HG02571 (cell line): ENCODE measurements at regions not wholly inside any gene's neighbourhood (a gene's known extent, or its start where the extent isn't known, plus 50 kb on each side); places are given as distances from the start of the nearest gene placed in this dataset.
"Not testable (repeated sequence)": the region's sequence is repeated elsewhere in the genome, so short reads cannot be mapped to it uniquely, and the experiment has no call there.

Experiments
- ATAC-seq: cut with Tn5 transposase; IDR thresholded peaks from one replicate; pipeline ENCODE4 v1.9.1; 2021; ENCODE audit warnings: mild to moderate bottlenecking, moderate library complexity; ENCODE audit not compliant: unreplicated experiment

DNA sequence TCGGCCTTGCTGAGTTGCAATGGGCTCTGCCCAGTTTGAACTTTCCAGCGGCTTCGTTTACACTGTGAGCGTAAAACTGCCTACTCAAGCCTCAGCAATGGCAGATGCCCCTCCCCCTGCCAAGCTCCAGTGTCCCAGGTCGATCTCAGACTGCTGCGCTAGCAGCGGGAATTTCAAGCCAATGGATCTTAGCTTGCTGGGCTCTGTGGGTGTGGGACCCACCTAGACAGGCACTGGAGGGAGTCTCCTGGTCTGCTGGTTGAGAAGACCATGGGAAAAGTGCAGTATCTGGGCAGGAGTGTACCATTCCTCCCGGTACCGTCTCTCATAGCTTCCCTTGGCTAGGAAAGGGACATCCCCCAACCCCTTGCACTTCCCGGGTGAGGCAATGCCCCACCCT is 88.2 kb downstream of the KLHL28 start:
- ATAC-seq = no peak

DNA sequence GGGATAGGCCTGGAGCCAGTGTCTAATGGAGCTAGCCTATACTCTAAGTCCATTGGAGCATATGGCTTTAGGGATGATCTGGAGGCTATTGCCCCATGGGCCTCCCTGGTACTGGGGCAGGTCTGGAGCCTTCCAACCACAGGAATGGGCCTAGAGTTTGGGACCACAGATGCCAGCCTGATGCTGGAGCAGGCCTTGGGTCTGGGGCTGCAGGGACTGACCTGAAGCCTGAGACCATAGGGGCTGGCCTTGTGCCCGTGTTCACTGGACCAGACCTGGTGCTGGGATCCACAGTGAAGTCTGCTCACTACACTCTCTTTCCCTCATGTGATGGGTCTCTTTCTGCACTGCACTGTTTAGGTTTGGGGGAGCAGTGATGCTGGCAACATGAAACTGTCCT is 95.0 kb downstream of the KLHL28 start:
- ATAC-seq = no peak

DNA sequence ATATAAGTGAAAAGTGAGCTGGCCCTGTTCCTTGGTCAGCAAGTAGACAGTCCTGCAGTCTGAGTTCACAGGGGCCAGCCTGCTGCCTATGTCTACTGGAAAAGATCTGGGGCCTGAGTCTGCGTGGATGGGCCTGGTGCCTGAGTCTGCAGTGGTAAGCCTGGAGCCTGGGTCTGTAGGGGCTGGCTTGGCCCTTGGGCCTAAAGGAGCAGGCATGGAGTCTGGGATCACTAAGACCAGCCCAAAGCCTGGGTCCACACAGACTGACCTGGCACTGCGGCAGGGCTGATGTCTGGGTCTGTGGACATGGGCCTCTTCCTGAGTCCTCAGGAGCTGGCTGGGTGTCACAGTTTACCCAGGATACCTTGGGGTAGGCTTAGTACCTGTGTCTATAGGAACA is 95.4 kb downstream of the KLHL28 start:
- ATAC-seq = no peak

DNA sequence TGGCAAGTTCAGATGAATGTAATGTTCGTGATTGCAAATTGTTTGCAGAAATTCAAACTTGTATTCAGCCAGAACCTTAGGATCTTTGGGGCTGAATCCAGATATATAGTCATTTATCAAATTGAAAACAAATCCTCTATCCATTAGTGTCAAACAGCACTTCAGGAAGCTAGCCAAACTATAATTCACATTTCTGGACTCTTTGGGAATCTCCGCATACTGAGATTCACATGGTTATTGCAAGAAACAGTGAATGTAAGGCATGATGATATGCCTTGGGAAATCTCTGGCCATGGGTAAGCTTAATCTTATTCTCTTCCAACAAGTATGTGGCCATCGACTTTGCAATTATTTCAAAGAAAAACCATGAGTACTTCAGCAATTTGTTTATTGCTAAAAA is 98.5 kb downstream of the KLHL28 start:
- ATAC-seq = no peak

DNA sequence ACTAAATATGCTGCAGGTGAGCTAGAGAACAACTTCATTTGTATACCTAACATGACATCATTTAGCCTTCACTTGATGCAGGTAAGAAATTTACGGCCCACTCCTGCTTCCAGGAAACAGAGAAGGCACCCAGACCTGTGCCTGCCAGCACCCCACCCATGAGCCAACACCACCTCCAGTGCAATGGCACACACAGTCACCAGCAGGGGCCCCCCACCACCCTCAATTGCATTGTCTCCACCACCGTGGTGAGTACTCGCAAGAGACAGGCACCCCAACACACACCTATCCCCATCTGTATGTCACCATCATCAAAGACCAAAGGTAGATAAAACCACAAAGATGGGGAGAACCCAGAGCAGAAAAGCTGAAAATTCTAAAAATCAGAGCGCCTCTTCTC is 107.6 kb downstream of the KLHL28 start:
- no peak for ATAC-seq

DNA sequence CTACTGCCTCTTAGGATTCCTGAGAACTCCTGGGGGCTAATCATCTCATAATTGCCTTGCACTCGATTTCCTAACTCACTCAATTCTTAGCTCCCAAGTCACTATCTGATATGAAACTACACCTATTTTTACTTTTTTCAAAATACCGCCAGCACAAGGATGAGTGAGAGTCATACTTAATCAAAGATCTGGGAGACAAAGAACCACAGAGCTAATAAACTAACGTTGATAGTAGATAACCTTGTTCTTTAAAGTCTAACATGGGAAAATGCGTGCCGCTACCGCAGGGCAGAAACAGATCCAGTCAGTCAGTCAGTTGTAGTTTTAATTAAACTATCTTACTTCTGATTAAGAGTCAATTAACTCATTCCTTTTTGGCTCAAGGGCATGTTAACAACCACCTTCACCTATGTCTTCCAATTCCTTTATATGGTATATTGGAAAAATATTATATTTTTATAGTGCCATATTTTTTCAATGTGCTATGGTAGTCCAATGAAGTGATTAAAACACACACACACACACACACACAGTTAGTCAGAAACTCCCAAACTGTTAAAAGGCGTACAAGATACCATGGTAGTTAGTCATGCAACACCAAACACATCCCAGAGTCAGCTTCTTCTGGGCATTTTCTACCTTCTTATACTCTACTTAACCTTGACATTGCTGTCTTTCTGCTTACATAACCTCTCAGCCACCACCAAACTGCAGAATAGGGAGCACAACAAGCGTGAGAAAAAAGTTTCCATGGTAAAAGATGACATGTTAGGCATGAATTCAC is 114.0 kb downstream of the KLHL28 start:
- ATAC-seq = no peak

DNA sequence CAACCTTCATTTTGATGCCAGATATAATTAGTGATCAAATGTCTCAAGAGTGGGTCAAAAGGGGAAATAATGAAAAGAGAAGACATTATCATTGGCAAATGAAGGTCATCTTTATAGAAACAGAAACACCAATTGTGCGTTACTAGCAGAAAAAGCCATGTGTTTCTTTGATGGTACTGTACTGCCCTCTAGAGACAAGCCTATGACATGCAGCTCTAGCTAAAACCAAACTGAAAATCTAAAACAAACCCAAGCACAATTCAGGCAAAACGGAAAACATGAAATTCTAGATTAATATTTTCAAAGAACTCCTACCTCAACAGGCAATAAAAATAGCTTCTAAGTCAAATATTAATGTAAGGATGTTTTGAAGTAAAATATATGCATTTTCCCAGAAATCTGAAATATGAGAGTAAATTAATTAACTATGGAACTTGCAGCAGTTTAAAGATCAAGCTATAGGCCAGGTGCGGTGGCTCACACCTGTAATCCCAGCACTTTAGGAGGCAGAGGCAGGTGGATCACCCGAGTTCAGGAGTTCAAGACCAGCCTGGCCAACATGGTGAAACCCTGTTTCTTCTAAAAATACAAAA is 115.4 kb downstream of the KLHL28 start:
- peak; percentile 58 for ATAC-seq

DNA sequence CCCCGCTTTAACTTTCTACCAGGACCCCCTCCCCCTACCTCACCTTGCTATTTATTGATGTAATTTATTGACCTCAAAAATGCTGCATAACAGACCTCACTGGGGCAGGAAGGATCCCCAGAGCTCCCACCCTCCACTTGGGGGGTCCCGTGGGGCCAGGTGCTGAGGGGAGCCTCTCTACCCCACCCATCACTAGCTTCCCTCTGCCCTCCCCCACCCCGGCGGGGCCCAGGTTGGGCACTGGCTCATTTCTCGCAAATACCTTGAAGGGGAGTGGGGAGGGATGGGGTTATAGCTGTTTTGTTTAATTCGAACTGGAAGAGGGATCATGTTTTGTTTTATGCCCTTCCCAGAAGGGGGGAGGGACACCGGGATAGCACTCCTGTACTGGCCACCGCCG is 125.8 kb downstream of the KLHL28 start:
- ATAC-seq = not testable (repeated sequence)

DNA sequence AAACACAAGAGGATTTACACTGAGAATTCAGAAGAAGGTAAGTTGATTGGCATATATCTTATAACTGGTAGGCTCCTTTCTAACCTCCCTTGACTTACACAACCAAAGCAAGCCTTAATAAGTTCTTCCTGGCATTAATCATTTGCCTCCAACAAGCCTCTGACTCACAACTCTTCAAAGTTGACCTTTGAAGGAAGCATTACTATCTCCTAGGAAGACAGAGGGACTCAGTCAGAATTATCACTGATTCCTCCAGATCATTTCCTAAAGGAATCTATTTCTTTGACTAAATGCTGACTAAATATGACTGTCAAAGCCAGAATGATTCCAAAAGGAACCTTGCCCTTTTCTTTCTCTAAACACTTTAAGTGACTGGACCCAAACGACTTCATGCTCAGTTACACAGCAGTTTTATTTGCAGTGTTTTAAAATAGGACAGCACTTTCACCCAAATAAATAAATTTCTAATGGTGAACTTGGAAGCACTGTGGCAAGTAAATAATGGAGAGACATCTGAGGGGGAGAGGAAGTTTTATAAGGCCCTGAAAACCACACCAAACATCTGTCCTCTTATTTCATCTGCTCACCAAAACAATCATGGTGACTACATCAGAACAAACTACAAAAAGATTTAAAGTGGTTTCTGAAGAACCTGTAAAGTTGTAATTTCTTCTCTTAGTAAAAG is 128.2 kb downstream of the KLHL28 start:
- no peak for ATAC-seq

DNA sequence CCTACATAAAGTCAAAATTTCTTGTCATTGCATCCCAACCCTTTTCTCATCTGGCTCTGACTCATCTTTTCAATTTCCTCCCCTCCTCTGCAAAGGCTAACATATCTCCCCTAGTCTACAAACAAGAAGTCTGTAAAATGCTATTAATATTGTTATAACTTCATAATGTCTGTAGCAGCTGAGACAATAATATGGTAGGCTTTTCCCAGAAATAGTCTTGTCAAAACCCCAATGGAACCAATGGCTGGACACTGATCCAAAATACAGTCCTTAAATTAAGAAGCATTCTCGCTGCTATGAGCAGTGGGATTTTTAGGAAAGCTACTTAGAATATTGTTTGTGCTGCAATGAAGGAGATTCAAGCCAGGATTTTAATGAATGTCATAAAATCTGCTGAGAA is 131.4 kb downstream of the KLHL28 start:
- ATAC-seq = no peak

DNA sequence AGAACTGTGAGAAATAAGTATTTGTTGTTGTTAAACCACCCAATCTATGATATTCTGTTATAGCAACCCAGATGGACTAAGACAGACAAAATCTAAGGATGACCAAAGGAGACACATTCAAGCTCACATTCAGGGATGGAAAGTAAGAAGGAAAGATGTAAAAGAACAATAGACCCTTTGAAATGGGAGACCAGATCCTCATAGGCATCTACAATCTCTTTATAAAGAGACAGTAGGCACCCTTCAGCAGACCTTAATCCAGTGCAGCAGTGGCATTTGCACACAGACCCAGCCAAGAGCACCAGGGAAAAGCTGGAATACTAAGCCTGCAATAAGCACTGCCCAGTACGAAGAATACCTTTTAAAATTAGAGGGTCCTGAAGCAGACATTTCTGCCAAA is 132.7 kb downstream of the KLHL28 start:
- no peak for ATAC-seq

DNA sequence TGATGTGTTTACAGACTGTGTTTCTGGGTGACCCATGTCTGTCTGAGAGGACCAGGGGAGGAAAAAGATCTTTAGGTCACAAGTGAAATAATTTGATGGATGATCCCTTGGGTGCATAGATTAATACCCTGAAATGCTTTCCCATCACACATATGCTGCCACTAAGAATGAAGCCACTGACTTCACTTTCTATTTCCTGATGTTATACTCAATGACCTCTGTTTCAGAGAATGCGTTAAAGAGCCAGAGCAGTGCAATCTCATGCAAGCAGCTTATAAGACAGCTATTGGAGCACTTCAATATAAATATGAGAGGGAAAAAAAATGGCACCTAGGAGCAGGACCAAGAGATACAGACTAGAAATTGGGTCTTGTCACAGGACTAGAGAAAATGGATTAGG is 133.7 kb downstream of the KLHL28 start:
- no peak for ATAC-seq

DNA sequence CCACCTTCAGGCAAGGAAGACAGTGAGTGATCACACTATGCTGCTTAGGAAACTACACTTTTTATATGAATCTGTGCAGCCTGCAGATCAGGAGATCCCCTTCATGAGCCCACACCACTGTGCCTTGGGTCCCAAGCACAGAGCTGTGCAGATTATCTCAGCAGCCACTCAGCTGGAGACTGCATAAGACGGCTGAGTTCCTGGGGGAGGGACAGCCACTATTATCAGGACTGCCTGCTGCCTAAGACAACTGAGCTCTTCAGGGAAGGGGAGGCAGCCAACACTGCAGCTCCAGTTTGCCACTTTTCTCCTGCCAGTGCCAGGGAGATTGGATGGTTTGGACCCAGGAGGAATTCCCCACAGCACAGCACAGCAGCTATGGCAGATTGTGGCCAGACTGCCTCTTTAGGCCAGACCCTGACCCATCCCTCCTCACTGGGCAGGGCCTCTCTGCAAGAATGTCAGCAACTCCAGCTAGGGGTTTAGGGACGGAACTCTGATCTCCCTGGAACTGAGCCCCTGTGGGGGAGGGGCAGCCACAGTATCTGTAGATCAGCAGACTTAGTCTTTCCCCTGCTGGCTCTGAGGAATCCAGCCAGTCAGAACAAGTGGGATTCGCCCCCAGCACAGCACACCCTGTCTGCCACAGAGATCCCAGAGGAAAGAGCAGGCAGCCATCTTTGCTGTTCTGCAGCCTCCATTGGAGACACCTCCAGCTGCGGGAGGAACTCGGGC is 141.3 kb downstream of the KLHL28 start:
- ATAC-seq = no peak

DNA sequence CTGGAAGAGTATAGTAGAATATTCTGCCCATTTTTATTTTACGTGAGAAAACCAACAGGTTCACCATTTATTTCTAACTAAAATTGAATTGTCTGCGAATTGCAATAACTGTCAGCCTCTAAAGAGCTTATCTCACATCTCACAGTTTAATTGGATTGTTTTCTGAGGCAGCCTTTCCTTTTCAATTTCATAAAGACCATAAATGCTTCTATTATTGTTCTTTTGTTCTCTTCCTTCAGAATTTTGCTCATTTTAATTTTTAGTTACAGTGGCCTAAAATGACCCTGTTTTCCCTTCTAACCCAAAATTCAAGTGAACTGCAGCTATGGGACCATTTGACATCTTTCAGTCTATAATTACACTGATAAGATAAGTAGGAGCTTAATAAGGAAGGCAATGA is 147.6 kb downstream of the KLHL28 start:
- ATAC-seq = no peak

DNA sequence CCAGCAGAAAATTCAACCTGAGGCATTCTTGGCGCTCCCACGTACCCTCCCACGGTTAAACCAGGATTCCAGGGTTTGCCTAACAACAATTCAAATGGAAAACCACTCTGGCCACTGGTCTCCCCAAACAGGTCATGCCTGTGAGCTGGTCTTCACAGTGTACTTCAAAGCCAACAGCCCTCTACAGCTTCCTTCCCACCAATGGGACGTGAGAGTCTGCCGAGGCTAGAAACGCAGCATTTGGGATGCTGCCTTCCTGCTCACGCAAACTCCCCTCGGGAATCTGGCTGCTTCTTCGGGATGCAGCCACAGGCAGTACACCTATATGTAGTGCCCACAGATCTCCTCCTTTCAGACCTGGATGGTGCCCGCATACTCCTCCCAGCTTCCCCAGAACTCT is 149.1 kb downstream of the KLHL28 start:
- no peak for ATAC-seq

DNA sequence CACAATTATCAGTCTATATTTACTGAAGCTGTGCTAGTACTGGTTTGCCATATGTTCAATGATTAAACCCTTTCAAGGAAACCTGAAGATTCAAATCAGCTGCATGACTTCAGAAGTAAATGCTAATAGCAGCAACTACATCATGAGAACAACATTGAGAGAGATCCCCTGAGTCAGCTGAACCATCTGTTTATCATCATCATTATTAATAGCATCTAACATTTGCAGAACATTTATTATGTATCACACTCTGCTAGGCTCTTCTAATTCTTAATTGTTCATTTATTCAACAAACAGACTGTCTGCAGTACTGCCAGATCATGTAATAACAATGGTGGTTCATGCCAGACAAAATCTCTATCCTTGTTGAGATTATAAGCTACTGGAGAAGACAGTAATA is 157.4 kb downstream of the KLHL28 start:
- no peak for ATAC-seq

DNA sequence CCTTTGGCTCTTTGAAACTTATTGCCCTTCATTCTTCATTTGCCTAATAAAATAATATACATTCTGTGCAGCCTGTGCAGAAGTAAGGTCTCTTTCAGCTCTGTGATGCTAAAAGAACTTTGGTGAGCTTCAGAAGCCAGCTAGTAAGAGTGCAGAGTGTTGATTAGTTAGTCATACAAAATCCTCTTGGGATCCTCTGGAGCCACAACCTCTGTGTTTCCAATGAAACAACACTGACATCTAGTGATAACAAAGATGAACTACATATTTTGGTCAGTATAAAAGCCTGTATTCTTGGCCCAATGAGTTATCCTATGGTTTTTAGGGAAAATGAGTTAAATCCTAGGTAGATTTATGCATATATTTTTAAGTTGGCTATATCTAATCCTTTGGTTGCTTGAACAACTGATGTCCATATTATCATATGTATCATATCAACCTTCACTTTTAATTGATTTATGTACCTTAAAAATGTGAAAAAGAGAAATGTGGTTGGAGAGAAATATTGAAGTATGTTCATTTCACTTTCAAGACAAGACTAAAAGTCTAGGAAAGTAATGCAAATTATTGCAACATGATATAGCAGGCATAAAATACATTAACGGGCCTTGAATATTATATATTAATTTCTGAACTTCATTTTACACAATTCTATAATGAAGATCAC is 158.4 kb downstream of the KLHL28 start:
- ATAC-seq = peak; percentile 70

DNA sequence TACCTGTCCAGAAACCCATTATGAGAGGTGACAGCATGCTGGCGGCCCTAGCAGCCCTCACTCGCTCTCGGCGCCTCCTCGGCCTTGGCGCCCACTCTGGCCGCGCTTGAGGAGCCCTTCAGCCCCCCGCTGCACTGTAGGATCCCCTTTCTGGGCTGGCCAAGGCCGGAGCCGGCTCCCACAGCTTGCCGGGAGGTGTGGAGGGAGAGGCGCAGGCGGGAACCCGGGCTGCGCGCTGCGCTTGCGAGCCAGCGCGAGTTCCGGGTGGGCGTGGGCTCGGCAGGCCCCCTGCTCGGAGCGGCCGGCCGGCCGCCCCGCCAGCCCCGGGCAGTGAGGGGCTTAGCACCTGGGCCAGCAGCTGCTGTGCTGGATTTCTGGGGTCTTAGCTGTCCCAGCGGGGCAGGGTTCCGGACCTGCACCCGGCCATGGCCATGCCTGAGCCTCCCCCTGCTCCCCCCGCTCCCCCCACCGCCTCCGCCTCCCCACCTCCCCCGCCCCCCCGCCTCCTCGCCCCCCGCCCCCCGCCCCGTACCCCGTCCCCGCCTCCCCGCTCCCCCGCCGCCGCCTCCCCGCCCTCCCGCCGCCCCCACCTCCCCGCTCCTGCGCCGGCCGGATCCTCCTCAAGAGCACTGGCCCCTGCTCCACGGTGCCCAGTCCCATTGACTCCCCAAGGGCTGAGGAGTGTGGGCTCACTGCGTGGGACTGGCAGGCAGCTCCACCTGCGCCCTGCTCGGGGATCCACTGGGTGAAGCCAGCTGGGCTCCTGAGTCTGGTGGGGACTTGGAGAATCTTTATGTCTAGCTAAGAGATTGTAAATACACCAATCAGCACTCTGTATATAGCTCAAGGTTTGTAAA is 163.1 kb downstream of the KLHL28 start:
- ATAC-seq = no peak

DNA sequence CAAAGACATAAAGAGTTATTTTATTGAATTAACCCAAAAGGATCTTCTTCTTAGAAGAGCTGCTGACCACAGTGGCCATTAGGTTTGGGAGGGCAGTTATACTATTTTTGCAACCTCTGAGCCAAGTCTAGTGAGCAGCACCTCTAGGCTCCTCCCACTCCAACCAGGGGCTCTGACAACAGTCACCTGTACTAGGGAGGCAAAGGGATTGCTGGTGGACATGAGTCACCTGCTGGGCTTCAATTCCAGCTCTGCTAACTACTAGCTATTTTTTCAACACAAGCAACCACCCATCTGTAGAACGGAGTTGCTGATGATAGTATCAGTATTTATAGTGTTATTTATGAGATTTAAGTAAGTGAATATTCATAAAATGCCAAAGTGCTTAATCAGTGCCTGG is 166.0 kb downstream of the KLHL28 start:
- no peak for ATAC-seq

DNA sequence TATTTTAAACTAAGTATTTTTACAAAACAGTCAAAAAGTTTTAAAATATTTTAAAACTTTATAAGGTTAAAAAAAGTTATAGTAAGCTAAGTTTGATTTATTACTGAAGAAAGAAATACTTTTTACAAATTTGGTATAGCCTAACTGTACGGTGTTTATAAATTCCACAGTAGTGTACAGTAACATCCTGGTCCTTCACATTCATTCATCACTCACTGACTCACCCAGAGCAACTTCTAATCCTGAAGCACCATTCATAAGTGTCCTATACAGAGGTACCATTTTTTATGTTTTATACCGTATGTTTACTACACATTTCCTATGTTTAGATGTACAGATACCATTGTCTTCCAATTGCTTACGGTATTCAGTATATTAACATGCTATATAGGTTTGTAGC is 170.0 kb downstream of the KLHL28 start:
- no peak for ATAC-seq
